Nephron (organoid): ENCODE measurements at regions not wholly inside any gene's neighbourhood (a gene's known extent, or its start where the extent isn't known, plus 50 kb on each side); places are given as distances from the start of the nearest gene placed in this dataset.

Source experiments
- H3K27ac Mint-ChIP-seq, 3 experiments: 2 replicates each; pipeline ENCODE4 v1.8.0; 2020; ENCODE audit warnings: mixed read lengths in 3 of 3, mild to moderate bottlenecking in 2 of 3, moderate library complexity in 1 of 3
- H3K27me3 Mint-ChIP-seq: 2 replicates; pipeline ENCODE4 v1.8.0; 2021; ENCODE audit warnings: low read depth, mild to moderate bottlenecking, moderate library complexity, mixed read lengths
- H3K36me3 Mint-ChIP-seq: 2 replicates; pipeline ENCODE4 v1.8.0; 2020; ENCODE audit warnings: low read depth, mixed read lengths
- H3K4me1 Mint-ChIP-seq: 2 replicates; pipeline ENCODE4 v1.8.0; 2020; ENCODE audit warnings: mixed read lengths
- H3K4me3 Mint-ChIP-seq, 3 experiments: 2 replicates each; pipeline ENCODE4 v1.8.0; 2020; ENCODE audit warnings: mild to moderate bottlenecking in 3 of 3, mixed read lengths in 3 of 3, moderate library complexity in 2 of 3
- H3K9me3 Mint-ChIP-seq: 2 replicates; pipeline ENCODE4 v1.8.0; 2020; ENCODE audit warnings: mixed read lengths
- CTCF ChIP-seq, 3 experiments: fragments of 200-600 bp; sonication (generic); IDR thresholded peaks; one replicate each; pipeline ENCODE4 v1.5.0; 2021; ENCODE audit warnings: antibody characterized with exemption in 3 of 3; ENCODE audit not compliant: unreplicated experiment in 3 of 3

DNA sequence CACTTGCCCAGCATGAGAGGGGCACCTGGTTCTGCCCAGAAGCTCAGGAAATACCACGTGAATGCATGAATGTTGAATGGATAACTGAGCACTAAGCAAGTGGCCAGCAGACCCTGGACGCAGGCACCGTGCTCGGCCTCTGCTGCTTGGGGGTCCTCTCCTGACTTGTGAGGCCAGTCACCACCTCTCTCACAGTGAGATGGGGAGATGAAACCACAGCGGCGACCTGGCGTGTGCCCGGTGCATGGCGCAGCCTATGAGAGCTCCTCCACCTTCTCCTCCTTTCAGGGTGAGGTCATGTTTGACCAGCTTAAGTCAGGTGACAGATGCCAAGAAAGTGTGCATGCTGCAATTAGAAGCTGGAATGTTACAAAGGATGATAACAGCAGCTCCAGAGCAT is 75.5 kb downstream of the HMX1 start:
- no peak for TF ChIP-seq CTCF (IDR thresholded peaks at IDR 0.05; ENCODE audit: unreplicated experiment in 3 of 3)
- H3K27me3 Mint-ChIP-seq: peaks cover 23% of the 10 kb centered on the region

DNA sequence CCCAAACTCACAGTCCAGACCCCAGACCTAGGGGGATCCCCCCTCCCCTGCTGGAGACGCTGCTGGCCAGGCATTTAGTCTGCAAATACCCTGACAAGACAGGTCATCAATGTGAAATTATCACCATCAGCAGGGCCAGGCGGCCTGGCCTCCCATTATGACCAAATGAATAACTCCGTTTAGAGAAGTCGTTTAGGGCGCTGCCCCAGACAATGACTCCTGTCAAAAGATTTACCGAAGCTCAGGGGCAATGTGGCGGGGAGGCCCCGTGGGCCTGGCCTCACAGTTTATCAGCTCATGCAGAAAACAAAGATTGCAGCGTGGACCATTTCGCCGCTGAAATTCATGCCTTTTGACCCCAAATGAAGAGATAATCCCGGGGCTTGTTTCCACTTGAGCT is 76.5 kb downstream of the HMX1 start:
- no peaks in the 10 kb centered on the region for H3K9me3 Mint-ChIP-seq
- H3K4me3 Mint-ChIP-seq: no peak overlapping the region
- H3K27me3 Mint-ChIP-seq: peaks cover 23% of the 10 kb centered on the region
- no peaks in the 10 kb centered on the region for H3K36me3 Mint-ChIP-seq
- no peak for TF ChIP-seq CTCF (IDR thresholded peaks at IDR 0.05; ENCODE audit: unreplicated experiment in 3 of 3)
- no peaks in the 10 kb centered on the region for H3K4me1 Mint-ChIP-seq
- H3K27ac Mint-ChIP-seq: no peak overlapping the region

More for the DNA sequence above, 75.5 kb downstream of the HMX1 start:
- H3K9me3 Mint-ChIP-seq: no peaks in the 10 kb centered on the region
- no peaks in the 10 kb centered on the region for H3K4me1 Mint-ChIP-seq
- H3K4me3 Mint-ChIP-seq: no peak overlapping the region
- H3K27ac Mint-ChIP-seq: no peak overlapping the region
- no peaks in the 10 kb centered on the region for H3K36me3 Mint-ChIP-seq

GRCh38 chr4:8794491-8794890 is 77.1 kb downstream of the HMX1 start:
- no peak overlapping the region for H3K4me3 Mint-ChIP-seq

DNA sequence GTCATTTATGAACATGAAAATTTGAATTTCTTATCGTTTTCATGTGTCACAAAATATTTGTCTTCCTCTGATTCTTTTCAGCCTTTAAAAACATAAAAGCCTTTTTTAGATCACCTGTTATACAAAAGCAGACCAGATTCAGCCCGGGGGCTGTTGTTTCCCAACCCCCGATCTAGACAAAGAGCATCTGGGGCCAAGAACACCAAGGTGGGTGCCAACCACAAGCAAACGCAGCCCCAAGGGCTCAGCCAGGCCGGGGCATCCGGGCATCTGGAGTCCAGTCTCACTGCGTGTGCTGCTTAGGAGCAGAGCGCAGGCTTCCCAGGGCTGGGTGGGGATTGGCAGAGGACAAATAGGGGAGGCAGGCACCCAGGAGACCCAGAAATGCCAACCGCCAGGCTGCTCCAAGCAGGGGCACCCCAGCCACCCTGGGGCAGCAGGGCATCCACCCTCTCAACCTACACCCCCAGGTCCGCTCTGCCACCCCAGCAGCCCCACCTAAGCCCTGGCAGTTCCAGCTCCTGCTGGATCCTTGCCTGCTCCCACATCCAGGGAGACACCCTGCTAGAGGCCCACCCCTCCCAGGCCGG is 78.0 kb downstream of the HMX1 start:
- H3K9me3 Mint-ChIP-seq: no peaks in the 10 kb centered on the region
- H3K27ac Mint-ChIP-seq: no peak overlapping the region
- H3K4me3 Mint-ChIP-seq: no peak overlapping the region
- no peak for TF ChIP-seq CTCF (IDR thresholded peaks at IDR 0.05; ENCODE audit: unreplicated experiment in 3 of 3)
- no peaks in the 10 kb centered on the region for H3K36me3 Mint-ChIP-seq
- H3K4me1 Mint-ChIP-seq: no peaks in the 10 kb centered on the region
- H3K27me3 Mint-ChIP-seq: peaks cover 23% of the 10 kb centered on the region

More at GRCh38 chr4:8794491-8794890, 77.1 kb downstream of the HMX1 start:
- H3K4me1 Mint-ChIP-seq: no peaks in the 10 kb centered on the region
- H3K36me3 Mint-ChIP-seq: no peaks in the 10 kb centered on the region
- H3K27ac Mint-ChIP-seq: no peak overlapping the region
- no peaks in the 10 kb centered on the region for H3K9me3 Mint-ChIP-seq
- TF ChIP-seq CTCF (IDR thresholded peaks at IDR 0.05; ENCODE audit: unreplicated experiment in 3 of 3): no peak
- peaks cover 23% of the 10 kb centered on the region for H3K27me3 Mint-ChIP-seq

DNA sequence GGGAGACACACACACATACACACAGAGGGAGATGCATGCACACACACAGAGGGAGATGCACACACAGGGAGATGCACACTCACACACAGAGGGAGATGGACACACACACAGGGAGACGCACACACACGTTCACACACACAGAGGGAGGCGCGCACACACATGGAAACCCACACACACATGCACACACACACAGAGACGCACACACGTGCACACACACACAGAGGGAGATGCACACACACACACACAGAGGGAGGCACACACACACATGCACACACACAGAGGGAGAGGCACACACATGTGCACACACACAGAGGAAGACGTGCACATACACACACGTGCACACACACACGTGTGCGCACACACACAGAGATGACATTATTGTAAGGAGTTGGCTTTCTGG is 79.1 kb downstream of the HMX1 start:
- no peak for TF ChIP-seq CTCF (IDR thresholded peaks at IDR 0.05; ENCODE audit: unreplicated experiment in 3 of 3)
- Mint-ChIP-seq H3K4me1 (no peaks in the 10 kb centered on the region), H3K27me3 (peaks cover 26% of the 10 kb centered on the region), H3K9me3 (no peaks in the 10 kb centered on the region), H3K36me3 (no peaks in the 10 kb centered on the region), H3K27ac (no peak overlapping the region), H3K4me3 (no peak overlapping the region)

- TF ChIP-seq CTCF (IDR thresholded peaks at IDR 0.05; ENCODE audit: unreplicated experiment in 3 of 3): no peak
- H3K36me3 Mint-ChIP-seq: no peaks in the 10 kb centered on the region
- H3K27ac Mint-ChIP-seq: no peak overlapping the region
- no peak overlapping the region for H3K4me3 Mint-ChIP-seq
- no peaks in the 10 kb centered on the region for H3K4me1 Mint-ChIP-seq
- no peaks in the 10 kb centered on the region for H3K9me3 Mint-ChIP-seq
- H3K27me3 Mint-ChIP-seq: peaks cover 27% of the 10 kb centered on the region
Observed at GRCh38 chr4:8791609-8792008, 80.0 kb downstream of the HMX1 start.
